IMR-90 (cell line): ENCODE measurements at regions not wholly inside any gene's neighbourhood (a gene's known extent, or its start where the extent isn't known, plus 50 kb on each side); places are given as distances from the start of the nearest gene placed in this dataset.

Experiments
- ATAC-seq: fragments of 200-7000 bp; cut with Tn5 transposase; 2 replicates; pipeline ENCODE4 v1.9.1; 2020; ENCODE audit warnings: low read depth, mild to moderate bottlenecking, moderate library complexity
- BruUV-seq: library from RNA; stranded (reverse); fragments of 400-500 nt; replicated peaks from 2 replicates; lab custom pipeline; 2021; lab: Mats Ljungman, UMichigan
- CTCF ChIA-PET: fragments of 300-600 bp; formaldehyde crosslinking; extraction: SDS; loops from one replicate; lab custom pipeline; 2021; ENCODE audit warnings: antibody characterized with exemption; lab: Yijun Ruan, JAX
- POLR2A ChIA-PET: fragments of 300-600 bp; sonication (Branson Sonifier 250); formaldehyde crosslinking; loops from one replicate; lab custom pipeline; 2022; ENCODE audit warnings: antibody characterized with exemption; ENCODE audit not compliant: unreplicated experiment; lab: Charles Lee
- DNase-seq: peaks from one replicate; pipeline ENCODE4 v3.0.0; 2013
- H2AFZ ChIP-seq: replicated peaks from 2 replicates; pipeline ENCODE3; 2013; ENCODE audit warnings: low read length, mild to moderate bottlenecking; ENCODE audit not compliant: poor library complexity
- H2AK5ac ChIP-seq: 2 replicates; pipeline ENCODE4 v1.6.1; 2013; ENCODE audit warnings: low read depth, low read length, inconsistent platforms
- H2AK9ac ChIP-seq: replicated peaks from 2 replicates; pipeline ENCODE3; 2013; ENCODE audit warnings: mild to moderate bottlenecking, low read depth, low read length, moderate library complexity; ENCODE audit not compliant: poor library complexity
- H2BK120ac ChIP-seq: 2 replicates; pipeline ENCODE4 v1.6.1; 2013; ENCODE audit warnings: low read depth, low read length, inconsistent platforms
- H2BK15ac ChIP-seq: 3 replicates; pipeline ENCODE4 v1.6.1; 2013; ENCODE audit warnings: low read depth, low read length, inconsistent platforms
- H2BK20ac ChIP-seq: 2 replicates; pipeline ENCODE4 v1.6.1; 2013; ENCODE audit warnings: low read depth, mild to moderate bottlenecking, inconsistent platforms, low read length, moderate library complexity
- H2BK5ac ChIP-seq: 2 replicates; pipeline ENCODE4 v1.6.1; 2013; ENCODE audit warnings: mild to moderate bottlenecking, low read depth, low read length, inconsistent platforms; ENCODE audit not compliant: poor library complexity, severe bottlenecking
- H3K14ac ChIP-seq: replicated peaks from 2 replicates; pipeline ENCODE4 v1.6.1; 2013; ENCODE audit warnings: low read depth, low read length, inconsistent platforms
- H3K18ac ChIP-seq: 2 replicates; pipeline ENCODE4 v1.6.1; 2013; ENCODE audit warnings: low read depth, low read length, control low read depth
- H3K23ac ChIP-seq: 2 replicates; pipeline ENCODE4 v1.6.1; 2013; ENCODE audit warnings: low read depth, low read length, inconsistent platforms
- H3K27ac ChIP-seq: 2 replicates; pipeline ENCODE4 v1.5.1; 2013; ENCODE audit warnings: mild to moderate bottlenecking, control low read depth, low read length; ENCODE audit not compliant: insufficient read depth
- H3K27me3 ChIP-seq: 2 replicates; pipeline ENCODE4 v1.6.1; 2013; ENCODE audit warnings: low read length; ENCODE audit not compliant: control insufficient read depth, insufficient read depth
- H3K36me3 ChIP-seq: 2 replicates; pipeline ENCODE4 v1.6.1; 2013; ENCODE audit warnings: low read length, mixed read lengths; ENCODE audit not compliant: control insufficient read depth, insufficient read depth
- H3K4ac ChIP-seq: 2 replicates; pipeline ENCODE4 v1.6.1; 2013; ENCODE audit warnings: low read depth, low read length, inconsistent platforms
- H3K4me1 ChIP-seq: 2 replicates; pipeline ENCODE4 v1.6.1; 2013; ENCODE audit warnings: low read length, mixed read lengths; ENCODE audit not compliant: control insufficient read depth, insufficient read depth
- H3K4me2 ChIP-seq: 2 replicates; pipeline ENCODE4 v1.6.1; 2013; ENCODE audit warnings: low read depth, mild to moderate bottlenecking, control low read depth, low read length, moderate library complexity
- H3K4me3 ChIP-seq: 2 replicates; pipeline ENCODE4 v1.5.1; 2013; ENCODE audit warnings: low read depth, mild to moderate bottlenecking, control low read depth, low read length, moderate library complexity; ENCODE audit not compliant: insufficient read depth
- H3K56ac ChIP-seq: 2 replicates; pipeline ENCODE4 v1.6.1; 2013; ENCODE audit warnings: low read length, inconsistent platforms; ENCODE audit not compliant: insufficient read depth; ENCODE audit errors: extremely low read depth
- H3K79me1 ChIP-seq, 2 experiments: 2 replicates each; pipeline ENCODE4 v1.6.1; 2013; ENCODE audit warnings: low read length in 2 of 2, inconsistent platforms in 1 of 2, low read depth in 1 of 2
- H3K9ac ChIP-seq: 2 replicates; pipeline ENCODE4 v1.6.1; 2013; ENCODE audit warnings: low read depth, low read length, control low read depth
- H3K9me1 ChIP-seq: 2 replicates; pipeline ENCODE4 v1.6.1; 2013; ENCODE audit warnings: low read length, inconsistent platforms; ENCODE audit not compliant: insufficient read depth
- H3K9me3 ChIP-seq: 2 replicates; pipeline ENCODE4 v1.6.1; 2013; ENCODE audit warnings: low read length; ENCODE audit not compliant: control insufficient read depth, insufficient read depth
- H4K20me1 ChIP-seq: 2 replicates; pipeline ENCODE4 v1.6.1; 2013; ENCODE audit warnings: low read length, inconsistent platforms; ENCODE audit not compliant: insufficient read depth
- H4K5ac ChIP-seq: 2 replicates; pipeline ENCODE4 v1.6.1; 2013; ENCODE audit warnings: mild to moderate bottlenecking, low read depth, low read length, control low read depth
- H4K8ac ChIP-seq, 2 experiments: 2 replicates each; pipeline ENCODE4 v1.6.1; 2013; ENCODE audit warnings: low read depth in 2 of 2, low read length in 2 of 2, control low read depth in 1 of 2, inconsistent platforms in 1 of 2
- H4K91ac ChIP-seq: 2 replicates; pipeline ENCODE4 v1.6.1; 2013; ENCODE audit warnings: low read depth, low read length, inconsistent platforms; ENCODE audit not compliant: insufficient read depth
- BHLHE40 ChIP-seq: fragments of 150-350 bp; IDR thresholded peaks from 2 replicates; pipeline ENCODE4 v1.6.1; 2016; ENCODE audit warnings: mild to moderate bottlenecking, low read depth, low read length
- CHD1 ChIP-seq: IDR thresholded peaks from 2 replicates; pipeline ENCODE4 v1.6.1; 2012; ENCODE audit warnings: low read depth, low read length, improper control_type of control experiment
- FOS ChIP-seq: fragments of 150-350 bp; IDR thresholded peaks from 2 replicates; pipeline ENCODE4 v1.6.1; 2016; ENCODE audit warnings: low read depth, low read length
- MXI1 ChIP-seq: IDR thresholded peaks from 2 replicates; pipeline ENCODE4 v1.6.1; 2012; ENCODE audit warnings: low read depth, mild to moderate bottlenecking, low read length, moderate library complexity, borderline replicate concordance
- POLR2A ChIP-seq: IDR thresholded peaks from 2 replicates; pipeline ENCODE4 v1.6.1; 2012; ENCODE audit warnings: mild to moderate bottlenecking, low read depth, low read length
- RAD21 ChIP-seq: IDR thresholded peaks from 2 replicates; pipeline ENCODE4 v1.6.1; 2012; ENCODE audit warnings: low read length, improper control_type of control experiment
- RCOR1 ChIP-seq: IDR thresholded peaks from 2 replicates; pipeline ENCODE4 v1.6.1; 2012; ENCODE audit warnings: mild to moderate bottlenecking, low read length, improper control_type of control experiment; ENCODE audit not compliant: insufficient replicate concordance
- RFX5 ChIP-seq: IDR thresholded peaks from 2 replicates; pipeline ENCODE4 v1.8.0; 2012; ENCODE audit warnings: low read depth, mild to moderate bottlenecking, low read length, moderate library complexity
- WGBS, 2 experiments: methylation state at CpG; one replicate each; pipeline versions ENCODE4 v1.1.5 to v1.1.7; 2013; ENCODE audit warnings: missing lambda C conversion rate in 2 of 2; ENCODE audit not compliant: insufficient read length in 1 of 2; ENCODE audit errors: extremely low coverage in 2 of 2; 5-methylcytosine and 5-hydroxymethylcytosine counted together
- dilution Hi-C: fragments of 300-500 bp; cut with HindIII; formaldehyde crosslinking; loops from one replicate; pipeline ENCODE4 v1.14.3; 2018; ENCODE audit warnings: low sequenced_read_pairs; ENCODE audit not compliant: unreplicated experiment
- in situ Hi-C: fragments of 300-500 bp; cut with MboI; formaldehyde crosslinking; loops from 3 replicates; pipeline ENCODE4 v1.14.3; 2019; ENCODE audit warnings: low sequenced_read_pairs, inconsistent platforms, mixed read lengths
- intact Hi-C: fragments of 100-400 bp; cut with micrococcal nuclease; formaldehyde crosslinking; loops from 2 replicates; pipeline ENCODE4 v1.10.0; 2022

GRCh38 chr5:5629607-5629978 is 207.1 kb downstream of the ICE1 start:
- ATAC-seq (no peak), DNase-seq (no peak)
- Histone ChIP-seq H3K4me3 (no peak overlapping the region), H3K14ac (no peak overlapping the region), H3K27me3 (no peaks in the 10 kb centered on the region), H2AK9ac (no peak overlapping the region), H3K9me3 (peaks cover 34% of the 10 kb centered on the region), H4K91ac (no peak overlapping the region), H2AFZ (no peak overlapping the region), H3K18ac (no peak overlapping the region), H3K27ac (no peak overlapping the region), H3K79me1 (no peaks in the 10 kb centered on the region), H2BK5ac (no peak overlapping the region), H3K4ac (no peak overlapping the region), H4K5ac (no peak overlapping the region), H3K4me1 (no peaks in the 10 kb centered on the region), H2BK20ac (no peak overlapping the region), H4K8ac (no peak overlapping the region), H2BK120ac (no peak overlapping the region), H4K20me1 (no peaks in the 10 kb centered on the region), H3K23ac (no peak overlapping the region), H3K56ac (no peak overlapping the region), H3K9ac (no peak overlapping the region), H3K4me2 (no peak overlapping the region), H2AK5ac (no peak overlapping the region), H3K36me3 (no peaks in the 10 kb centered on the region), H3K9me1 (no peaks in the 10 kb centered on the region), H2BK15ac (no peak overlapping the region)
- CTCF ChIA-PET: no interaction called here
- in situ Hi-C loops: no loop called here
- intact Hi-C loops: no loop called here
- TF ChIP-seq BHLHE40: no peak
- no peak for TF ChIP-seq FOS
- no peak for TF ChIP-seq RCOR1
- TF ChIP-seq POLR2A: no peak
- TF ChIP-seq RAD21: no peak
- TF ChIP-seq CHD1: no peak
- TF ChIP-seq RFX5: no peak
- TF ChIP-seq MXI1: no peak
- dilution Hi-C loops: no loop called here
- POLR2A ChIA-PET: no interaction called here
- no TSS peak for BruUV-seq
- 61% methylated on average over 4 of the region's 5 CpGs; no CpG with 5 or more reads in 1 of the 2 experiments for WGBS, 2 experiments
